Erythroblast (primary cell): ENCODE measurements at regions not wholly inside any gene's neighbourhood (a gene's known extent, or its start where the extent isn't known, plus 50 kb on each side); places are given as distances from the start of the nearest gene placed in this dataset.

Source experiments
- GATA1 ChIP-seq: IDR thresholded peaks from 2 replicates; pipeline ENCODE4 v1.6.1; 2011; ENCODE audit warnings: low read depth, mild to moderate bottlenecking, control low read depth, low read length, moderate library complexity
- POLR2A ChIP-seq: IDR thresholded peaks from 2 replicates; pipeline ENCODE4 v1.6.1; 2011; ENCODE audit warnings: mild to moderate bottlenecking, low read length

GRCh38 chr10:90041585-90041984 is 340.2 kb downstream of the KIF20B start:
- TF ChIP-seq POLR2A (no peak), GATA1 (no peak)
